GM18519 (cell line): ENCODE measurements at regions not wholly inside any gene's neighbourhood (a gene's known extent, or its start where the extent isn't known, plus 50 kb on each side); places are given as distances from the start of the nearest gene placed in this dataset.
"Not testable (repeated sequence)": the region's sequence is repeated elsewhere in the genome, so short reads cannot be mapped to it uniquely, and the experiment has no call there.

ENCODE experiments used
- ATAC-seq: cut with Tn5 transposase; IDR thresholded peaks from one replicate; pipeline ENCODE4 v1.9.1; 2021; ENCODE audit warnings: mild to moderate bottlenecking, moderate library complexity; ENCODE audit not compliant: unreplicated experiment, low FRiP score

DNA sequence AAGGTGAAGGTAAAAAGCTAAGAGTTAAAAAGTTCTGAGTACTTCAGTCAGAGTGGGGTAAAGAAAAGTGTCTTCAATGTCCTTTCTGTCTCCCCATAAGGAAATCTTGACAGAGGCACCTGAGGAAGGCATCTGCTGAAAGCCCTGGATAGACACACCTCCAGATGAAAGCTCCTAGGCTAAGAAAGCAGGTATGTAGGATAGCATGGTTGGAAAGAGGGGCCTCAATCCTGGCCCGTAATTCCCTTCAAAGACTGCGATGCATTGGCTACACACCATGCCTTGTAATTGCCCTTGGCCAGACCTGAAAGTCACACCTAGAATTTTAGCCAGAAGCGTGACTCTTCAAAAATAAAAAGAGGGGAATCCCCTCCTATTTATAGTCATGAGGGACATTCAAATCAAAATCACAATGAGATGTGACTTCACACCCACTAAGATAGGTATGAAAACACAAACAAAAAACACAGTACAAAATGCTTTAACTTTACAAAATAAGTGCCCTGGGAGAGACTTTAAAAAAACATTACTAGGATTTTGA, 809.7 kb downstream of the IPMK start:
- no peak for ATAC-seq

DNA sequence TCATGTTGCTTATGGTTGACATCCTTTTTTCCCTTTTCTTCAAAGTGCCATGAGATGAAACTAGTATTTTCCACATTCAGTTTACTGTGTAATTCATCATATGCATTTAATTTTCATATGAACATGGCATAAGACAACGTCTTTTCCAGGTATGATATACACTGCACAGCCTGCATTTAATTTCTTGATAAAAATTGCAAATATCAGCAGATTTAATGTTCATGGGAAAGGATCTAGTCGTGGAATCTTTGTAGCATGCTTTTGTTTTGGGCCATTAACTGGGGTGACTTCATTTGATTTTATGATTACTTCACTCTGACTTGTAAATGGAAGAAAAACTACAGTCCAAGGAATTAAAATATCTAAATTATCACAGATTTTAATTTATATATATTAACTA, 837.3 kb downstream of the IPMK start:
- ATAC-seq: no peak

GRCh38 chr10:57420881-57421280, 846.8 kb downstream of the IPMK start:
- ATAC-seq: no peak

- ATAC-seq: no peak
Measured at GRCh38 chr10:57418476-57418875, 849.2 kb downstream of the IPMK start.

GRCh38 chr10:57395923-57396322, 871.8 kb downstream of the IPMK start:
- ATAC-seq: no peak

GRCh38 chr10:57367412-57367811, 900.3 kb downstream of the IPMK start:
- no peak for ATAC-seq

DNA sequence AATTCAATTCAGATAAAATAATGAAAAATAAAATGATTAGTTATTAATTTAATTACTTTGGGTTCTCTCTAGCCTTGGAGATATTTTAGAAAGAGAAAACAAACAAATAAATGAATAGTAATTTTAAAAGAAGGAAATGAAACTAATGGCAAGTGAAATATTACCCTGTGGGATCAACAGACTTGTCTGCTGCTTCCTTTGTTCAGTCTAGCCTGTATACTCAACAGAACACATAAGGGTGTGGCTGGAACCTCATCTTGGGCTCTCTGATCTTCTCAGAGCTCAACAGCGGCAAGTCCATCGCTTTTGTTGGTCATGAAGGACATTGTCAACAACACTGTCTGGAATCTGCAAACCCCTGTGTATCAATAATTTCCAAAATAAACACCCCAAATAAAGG, 904.9 kb downstream of the IPMK start:
- ATAC-seq: no peak

GRCh38 chr10:57353403-57354003, 914.2 kb downstream of the IPMK start:
- no peak for ATAC-seq

GRCh38 chr10:57351076-57351475, 916.6 kb downstream of the IPMK start:
- no peak for ATAC-seq

DNA sequence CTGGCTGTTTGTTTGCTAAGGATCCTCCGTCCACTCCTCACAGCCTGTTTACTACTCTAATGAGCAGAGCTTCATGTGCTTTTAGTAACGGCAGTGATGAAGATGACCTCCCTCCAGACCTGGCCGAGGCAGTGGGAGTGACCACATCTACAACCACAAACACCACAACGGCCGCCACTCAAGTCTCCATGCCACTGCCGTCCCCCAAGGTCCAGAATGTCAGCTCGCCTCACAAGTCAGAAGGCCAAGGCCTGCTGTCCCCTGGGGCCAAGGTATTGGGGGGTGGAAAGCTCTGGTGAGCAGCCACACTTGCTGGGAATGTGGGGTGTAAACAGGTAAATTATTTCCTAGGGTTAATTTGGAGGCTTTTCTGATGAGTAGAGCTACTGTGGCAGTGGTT, 926.4 kb downstream of the IPMK start:
- ATAC-seq: no peak

GRCh38 chr10:57338823-57339558, 928.7 kb downstream of the IPMK start:
- ATAC-seq: peak; percentile 79

- no peak for ATAC-seq
Measured at GRCh38 chr10:57336865-57337264, 930.8 kb downstream of the IPMK start.

GRCh38 chr10:57336341-57336740, 931.4 kb downstream of the IPMK start:
- no peak for ATAC-seq

DNA sequence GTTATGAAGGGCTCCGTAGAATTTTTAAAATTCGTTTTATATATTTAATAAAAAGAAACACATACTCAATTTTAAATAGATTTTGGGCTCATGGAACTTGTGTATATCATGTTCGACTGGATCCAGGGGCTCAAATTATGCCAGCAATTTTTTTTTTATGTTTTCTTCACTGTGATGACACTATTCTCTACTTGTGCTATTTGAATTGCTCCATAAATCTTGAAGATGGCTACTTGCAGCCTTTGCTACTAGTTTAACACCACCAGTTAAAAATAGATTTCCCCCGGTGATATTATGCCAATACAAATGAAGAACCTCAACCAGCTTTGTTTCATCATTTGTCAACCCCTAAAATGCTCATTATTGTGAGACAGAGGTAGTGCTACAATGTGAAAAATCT, 933.2 kb downstream of the IPMK start:
- no peak for ATAC-seq

DNA sequence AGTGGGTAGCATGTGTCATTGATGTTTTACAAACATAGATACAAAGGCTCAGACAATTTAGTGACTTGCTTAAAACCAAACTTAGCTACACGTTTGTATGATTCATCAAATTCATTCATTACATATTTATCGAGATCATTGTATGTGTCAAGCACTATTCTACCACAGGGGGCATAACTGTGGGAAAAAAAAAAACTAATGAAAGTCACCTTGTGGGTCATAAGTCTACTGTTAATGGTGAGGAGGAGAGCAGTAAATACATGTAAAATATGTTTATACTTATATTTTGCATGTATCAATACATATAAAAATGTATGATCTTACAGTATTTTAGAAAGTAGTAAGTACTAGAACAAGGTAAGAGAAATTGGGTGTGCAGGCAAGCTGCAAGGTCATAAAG, 933.8 kb downstream of the IPMK start:
- ATAC-seq: no peak

DNA sequence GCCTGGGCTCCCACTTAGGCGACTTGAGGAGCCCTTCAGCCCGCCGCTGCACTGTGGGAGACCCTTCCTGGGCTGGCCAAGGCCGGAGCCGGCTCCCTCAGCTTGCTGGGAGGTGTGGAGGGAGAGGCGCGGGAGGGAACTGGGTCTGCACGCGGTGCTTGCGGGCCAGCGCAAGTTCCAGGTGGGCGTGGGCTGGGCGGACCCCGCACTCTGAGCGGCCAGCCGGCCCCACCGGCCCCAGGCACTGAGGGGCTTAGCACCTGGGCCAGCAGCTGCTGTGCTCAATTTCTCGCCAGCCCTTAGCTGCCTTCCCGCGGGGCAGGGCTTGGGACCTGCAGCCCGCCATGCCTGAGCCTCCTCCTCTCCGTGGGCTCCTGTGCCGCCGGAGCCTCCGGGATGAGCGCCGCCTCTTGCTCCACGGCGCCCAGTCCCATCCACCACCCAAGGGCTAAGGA, 946.3 kb downstream of the IPMK start:
- ATAC-seq: not testable (repeated sequence)

- ATAC-seq: no peak
Measured at GRCh38 chr10:57320416-57320815, 947.3 kb downstream of the IPMK start.

DNA sequence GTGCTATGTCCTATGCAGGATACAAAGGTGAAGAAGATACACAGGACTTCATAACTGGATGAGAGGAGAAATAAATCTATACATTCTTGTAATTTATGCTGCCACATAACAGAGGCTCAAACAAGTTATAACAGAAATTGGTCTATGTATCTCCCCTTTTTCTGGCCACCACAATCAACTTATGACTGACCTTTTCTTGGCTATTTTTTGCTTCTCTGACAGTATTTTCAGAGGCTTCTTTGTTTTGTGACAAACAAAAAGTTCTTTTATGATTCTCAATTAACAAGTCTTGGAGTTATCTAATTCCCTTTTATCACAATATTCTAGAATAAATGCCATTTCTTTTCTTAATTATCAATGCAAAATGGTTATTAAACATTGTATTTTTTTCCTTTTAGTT, 953.0 kb upstream of the ZWINT start:
- ATAC-seq: no peak

DNA sequence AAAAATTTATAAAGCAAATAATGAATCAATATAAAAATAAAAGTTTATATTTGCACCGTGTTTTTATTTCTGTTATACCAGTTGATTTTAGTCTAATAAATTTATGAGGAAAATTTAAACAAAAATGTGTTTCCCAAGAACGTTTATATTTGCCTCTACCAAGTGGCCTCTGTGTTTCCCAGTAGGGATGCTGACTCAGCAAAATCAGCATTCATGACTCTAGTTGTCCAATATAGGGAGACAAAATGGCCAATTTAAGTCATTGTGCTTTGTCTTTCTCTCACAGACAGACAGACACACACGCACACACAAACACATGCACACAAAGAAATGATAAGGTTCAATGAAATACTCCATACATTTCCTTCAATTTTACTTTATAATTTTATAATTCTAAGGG, 942.5 kb upstream of the ZWINT start:
- ATAC-seq: no peak

- ATAC-seq: no peak
Measured at GRCh38 chr10:57300718-57301117, 939.7 kb upstream of the ZWINT start.

DNA sequence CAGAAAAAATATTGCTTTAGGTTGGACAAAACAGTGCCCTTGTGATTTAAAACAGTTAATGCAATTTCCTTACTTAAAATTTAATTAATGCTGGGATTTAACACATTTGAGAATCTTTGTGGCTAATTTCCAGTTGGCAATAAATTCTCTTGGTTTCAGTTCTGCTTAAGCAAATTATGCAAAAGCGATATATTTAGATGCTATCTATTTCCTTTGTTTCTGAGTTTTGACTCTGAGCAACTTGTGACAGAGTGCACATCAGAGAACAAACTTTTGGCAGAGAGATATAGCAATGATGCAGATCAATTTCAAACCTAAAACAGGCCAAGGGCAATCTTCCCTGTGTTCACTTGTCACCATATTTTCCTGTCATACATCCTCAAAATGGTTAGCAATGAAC, 933.6 kb upstream of the ZWINT start:
- ATAC-seq: no peak

GRCh38 chr10:57288754-57289153, 927.7 kb upstream of the ZWINT start:
- ATAC-seq: no peak
